ENCODE measurements at regions not wholly inside any gene's neighbourhood (a gene's known extent, or its start where the extent isn't known, plus 50 kb on each side); places are given as distances from the start of the nearest gene placed in this dataset.

GRCh38 chr11:33525789-33526188, 174.8 kb downstream of the C11orf91 start:
- DNase-seq (ENCODE audit: low read depth, low spot score) (no peak), FAIRE-seq (no peak)
- no peaks in the 10 kb centered on the region for H3K79me2 ChIP-seq (ENCODE audit: control insufficient read depth, insufficient read depth, low read length)
- intact Hi-C loops (cut with micrococcal nuclease) (no loop called here), dilution Hi-C loops (cut with MboI; ENCODE audit: extremely low pct_ligation_motif_present, low sequenced_read_pairs) (no loop called here)
- H3K36me3 ChIP-seq (ENCODE audit: control insufficient read depth in 2 of 2, extremely low read depth in 1 of 2, insufficient read depth in 2 of 2, low read length in 2 of 2), result no peaks in the 10 kb centered on the region
- H3K27me3 ChIP-seq (ENCODE audit: control insufficient read depth in 2 of 2, insufficient read depth in 2 of 2, low read length in 2 of 2), result no peaks in the 10 kb centered on the region
- no peaks in the 10 kb centered on the region for H3K9me1 ChIP-seq (replicated peaks; ENCODE audit: control insufficient read depth, extremely low read depth, insufficient read depth, low read length)
- no peaks in the 10 kb centered on the region for H4K20me1 ChIP-seq (replicated peaks; ENCODE audit: control insufficient read depth, extremely low read depth, insufficient read depth, low read length)
- H2AFZ ChIP-seq (ENCODE audit: low read depth, low read length), result no peak overlapping the region
- H3K4me3 ChIP-seq (replicated peaks in 1 of 3; ENCODE audit: insufficient read depth in 1 of 3, low read depth in 1 of 3, low read length in 3 of 3), result no peak overlapping the region
- no peak overlapping the region for H3K27ac ChIP-seq (ENCODE audit: insufficient read depth, low read depth, low read length)
- no TSS peak for BruUV-seq (replicated peaks)
- CTCF ChIA-PET, result interaction anchor here (1.0 to 1.2 kb wide), 2 partner anchors 160 to 217 kb away, joined by 3 read pairs; no protein-coding TSS in a partner anchor
- no peaks in the 10 kb centered on the region for H3K4me1 ChIP-seq (ENCODE audit: control insufficient read depth, extremely low read depth, insufficient read depth, low read length)
- H3K9ac ChIP-seq (replicated peaks; ENCODE audit: extremely low read depth, insufficient read depth, low read length), result no peak overlapping the region
- no peaks in the 10 kb centered on the region for H3K9me3 ChIP-seq (replicated peaks; ENCODE audit: control insufficient read depth, insufficient read depth, low read length)
- POLR2A ChIA-PET, result no interaction called here
- no peak for TF ChIP-seq CTCF (IDR thresholded peaks at IDR 0.05; ENCODE audit: extremely low read depth in 1 of 2, insufficient read depth in 1 of 2, low read depth in 1 of 2, low read length in 2 of 2)
- TF ChIP-seq JUN (IDR thresholded peaks at IDR 0.05; ENCODE audit: borderline replicate concordance, insufficient read depth, insufficient read length, low read depth), result no peak
- no peak for TF ChIP-seq POLR2A (IDR thresholded peaks at IDR 0.05; ENCODE audit: low read depth, low read length)
- no peak for TF ChIP-seq GATA2 (IDR thresholded peaks at IDR 0.05; ENCODE audit: insufficient read depth, insufficient read length, low read depth, low read length)
- no peak for TF ChIP-seq FOS (IDR thresholded peaks at IDR 0.05; ENCODE audit: borderline replicate concordance, insufficient read depth, low read length)
- TF ChIP-seq, protein P1, sequence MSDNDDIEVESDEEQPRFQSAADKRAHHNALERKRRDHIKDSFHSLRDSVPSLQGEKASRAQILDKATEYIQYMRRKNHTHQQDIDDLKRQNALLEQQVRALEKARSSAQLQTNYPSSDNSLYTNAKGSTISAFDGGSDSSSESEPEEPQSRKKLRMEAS (IDR thresholded peaks at IDR 0.05; ENCODE audit: insufficient read depth, insufficient read length), result no peak
- no peak for TF ChIP-seq MYC (IDR thresholded peaks at IDR 0.05; ENCODE audit: low read depth, low read length)
- TF ChIP-seq EZH2 (IDR thresholded peaks at IDR 0.05; ENCODE audit: borderline replicate concordance, low read depth, low read length, severe bottlenecking), result no peak
- TF ChIP-seq POLR2AphosphoS5 (IDR thresholded peaks at IDR 0.05; ENCODE audit: insufficient read depth, low read depth, low read length), result no peak
- no peak overlapping the region for H3K4me2 ChIP-seq (ENCODE audit: insufficient read depth, low read length)
